ENCODE measurements at regions not wholly inside any gene's neighbourhood (a gene's known extent, or its start where the extent isn't known, plus 50 kb on each side); places are given as distances from the start of the nearest gene placed in this dataset.

GRCh38 chr20:9981829-9982228, 53.0 kb upstream of the ANKEF1 start:
- H3K27ac ChIP-seq (ENCODE audit: low read depth, low read length) = no peak overlapping the region
- DNase-seq (ENCODE audit: low read depth) (peak; percentile 46), FAIRE-seq (no peak)
- H3K36me3 ChIP-seq (ENCODE audit: insufficient read depth, low read length) = no peaks in the 10 kb centered on the region
- H3K4me3 Mint-ChIP-seq (ENCODE audit: unreplicated experiment) = no peak overlapping the region
- H3K9me3 Mint-ChIP-seq (ENCODE audit: unreplicated experiment) = no peaks in the 10 kb centered on the region
- no peaks in the 10 kb centered on the region for H3K36me3 Mint-ChIP-seq (ENCODE audit: low read depth, unreplicated experiment)
- H3K9ac ChIP-seq (ENCODE audit: low read length) = no peak overlapping the region
- H3K27ac Mint-ChIP-seq (ENCODE audit: unreplicated experiment) = no peak overlapping the region
- H3K4me3 ChIP-seq (ENCODE audit: insufficient read depth, low read depth, low read length) = no peak overlapping the region
- H3K4me1 Mint-ChIP-seq (ENCODE audit: low read depth, unreplicated experiment) = peaks cover 3% of the 10 kb centered on the region
- no peaks in the 10 kb centered on the region for H3K79me2 ChIP-seq (ENCODE audit: insufficient read depth, low read length)
- H4K20me1 ChIP-seq (ENCODE audit: insufficient read depth, low read length) = no peaks in the 10 kb centered on the region
- H2AFZ ChIP-seq (ENCODE audit: low read depth, low read length) = no peak overlapping the region
- H3K9me3 ChIP-seq (ENCODE audit: insufficient read depth, low read depth, low read length) = no peaks in the 10 kb centered on the region
- TF ChIP-seq EZH2 (IDR thresholded peaks at IDR 0.05; ENCODE audit: insufficient read depth, low read length) = no peak
- no peaks in the 10 kb centered on the region for H3K4me1 ChIP-seq (ENCODE audit: insufficient read depth, low read length)
- peaks cover 1% of the 10 kb centered on the region for H3K27me3 Mint-ChIP-seq (ENCODE audit: low read depth, unreplicated experiment)
- no peak overlapping the region for H3K4me2 ChIP-seq (ENCODE audit: low read length)
- H3K27me3 ChIP-seq (ENCODE audit: insufficient read depth, low read length) = no peaks in the 10 kb centered on the region

GRCh38 chr20:9978397-9979004, 56.3 kb upstream of the ANKEF1 start:
- Histone ChIP-seq H3K9me3 (ENCODE audit: insufficient read depth, low read depth, low read length) (no peaks in the 10 kb centered on the region), H3K9ac (ENCODE audit: low read length) (no peak overlapping the region), H3K27ac (ENCODE audit: low read depth, low read length) (no peak overlapping the region), H3K4me1 (ENCODE audit: insufficient read depth, low read length) (no peaks in the 10 kb centered on the region), H2AFZ (ENCODE audit: low read depth, low read length) (no peak overlapping the region), H3K4me2 (ENCODE audit: low read length) (peak overlapping the region; percentile 47), H3K79me2 (ENCODE audit: insufficient read depth, low read length) (no peaks in the 10 kb centered on the region), H3K36me3 (ENCODE audit: insufficient read depth, low read length) (no peaks in the 10 kb centered on the region), H4K20me1 (ENCODE audit: insufficient read depth, low read length) (no peaks in the 10 kb centered on the region), H3K27me3 (ENCODE audit: insufficient read depth, low read length) (no peaks in the 10 kb centered on the region), H3K4me3 (ENCODE audit: insufficient read depth, low read depth, low read length) (no peak overlapping the region)
- peak; percentile 83 for DNase-seq (ENCODE audit: low read depth)
- peaks cover 3% of the 10 kb centered on the region for H3K4me1 Mint-ChIP-seq (ENCODE audit: low read depth, unreplicated experiment)
- H3K27ac Mint-ChIP-seq (ENCODE audit: unreplicated experiment) = no peak overlapping the region
- peaks cover 6% of the 10 kb centered on the region for H3K27me3 Mint-ChIP-seq (ENCODE audit: low read depth, unreplicated experiment)
- H3K36me3 Mint-ChIP-seq (ENCODE audit: low read depth, unreplicated experiment) = no peaks in the 10 kb centered on the region
- no peaks in the 10 kb centered on the region for H3K9me3 Mint-ChIP-seq (ENCODE audit: unreplicated experiment)
- no peak overlapping the region for H3K4me3 Mint-ChIP-seq (ENCODE audit: unreplicated experiment)
- TF ChIP-seq CTCF (IDR thresholded peaks at IDR 0.05; ENCODE audit: insufficient read depth, low read depth, low read length) = peak; percentile 94
- no peak for TF ChIP-seq EZH2 (IDR thresholded peaks at IDR 0.05; ENCODE audit: insufficient read depth, low read length)
- peak; percentile 99 for FAIRE-seq

- H3K79me2 ChIP-seq (ENCODE audit: insufficient read depth, low read length) = no peaks in the 10 kb centered on the region
- no peaks in the 10 kb centered on the region for H3K4me1 ChIP-seq (ENCODE audit: insufficient read depth, low read length)
- no peaks in the 10 kb centered on the region for H3K27me3 ChIP-seq (ENCODE audit: insufficient read depth, low read length)
- no peak overlapping the region for H3K9ac ChIP-seq (ENCODE audit: low read length)
- H2AFZ ChIP-seq (ENCODE audit: low read depth, low read length) = no peak overlapping the region
- Mint-ChIP-seq H3K36me3 (ENCODE audit: low read depth, unreplicated experiment) (no peaks in the 10 kb centered on the region), H3K4me1 (ENCODE audit: low read depth, unreplicated experiment) (peaks cover 3% of the 10 kb centered on the region), H3K27ac (ENCODE audit: unreplicated experiment) (no peak overlapping the region), H3K27me3 (ENCODE audit: low read depth, unreplicated experiment) (peaks cover 6% of the 10 kb centered on the region), H3K9me3 (ENCODE audit: unreplicated experiment) (no peaks in the 10 kb centered on the region), H3K4me3 (ENCODE audit: unreplicated experiment) (no peak overlapping the region)
- H3K36me3 ChIP-seq (ENCODE audit: insufficient read depth, low read length) = no peaks in the 10 kb centered on the region
- H3K9me3 ChIP-seq (ENCODE audit: insufficient read depth, low read depth, low read length) = no peaks in the 10 kb centered on the region
- no peak overlapping the region for H3K4me3 ChIP-seq (ENCODE audit: insufficient read depth, low read depth, low read length)
- FAIRE-seq (peak; percentile 43), DNase-seq (ENCODE audit: low read depth) (no peak)
- TF ChIP-seq EZH2 (IDR thresholded peaks at IDR 0.05; ENCODE audit: insufficient read depth, low read length) (no peak), CTCF (IDR thresholded peaks at IDR 0.05; ENCODE audit: insufficient read depth, low read depth, low read length) (no peak)
- H4K20me1 ChIP-seq (ENCODE audit: insufficient read depth, low read length) = no peaks in the 10 kb centered on the region
- H3K27ac ChIP-seq (ENCODE audit: low read depth, low read length) = no peak overlapping the region
- no peak overlapping the region for H3K4me2 ChIP-seq (ENCODE audit: low read length)
These were observed 57.2 kb upstream of the ANKEF1 start for GRCh38 chr20:9977629-9978028.

Measured in astrocyte (in vitro differentiated cells and primary cell).